M059J (cell line): ENCODE measurements at regions not wholly inside any gene's neighbourhood (a gene's known extent, or its start where the extent isn't known, plus 50 kb on each side); places are given as distances from the start of the nearest gene placed in this dataset.

Experiments used
- DNase-seq: peaks from one replicate; pipeline ENCODE4 v3.0.0-alpha.2; 2012; ENCODE audit warnings: low read depth

GRCh38 chr2:107218208-107218607, 332.2 kb upstream of the ST6GAL2 start:
- DNase-seq = no peak

GRCh38 chr2:107222466-107222865, 336.5 kb upstream of the ST6GAL2 start:
- DNase-seq = no peak

GRCh38 chr2:107235491-107236254, 349.7 kb upstream of the ST6GAL2 start:
- no peak for DNase-seq

GRCh38 chr2:107242811-107243210, 356.8 kb upstream of the ST6GAL2 start:
- no peak for DNase-seq

- DNase-seq = no peak
Measured at GRCh38 chr2:107248932-107249331, 363.0 kb upstream of the ST6GAL2 start.

GRCh38 chr2:107255744-107256143, 369.8 kb upstream of the ST6GAL2 start:
- DNase-seq = no peak

GRCh38 chr2:107258531-107259407, 372.8 kb upstream of the ST6GAL2 start:
- no peak for DNase-seq

- no peak for DNase-seq
Measured at GRCh38 chr2:107259408-107260195, 373.6 kb upstream of the ST6GAL2 start.

- DNase-seq = no peak
Measured at GRCh38 chr2:107263628-107264027, 377.7 kb upstream of the ST6GAL2 start.

- no peak for DNase-seq
Measured at GRCh38 chr2:107264184-107264583, 378.2 kb upstream of the ST6GAL2 start.

- no peak for DNase-seq
Measured at GRCh38 chr2:107266555-107266954, 380.6 kb upstream of the ST6GAL2 start.

- no peak for DNase-seq
Measured at GRCh38 chr2:107267086-107267485, 381.1 kb upstream of the ST6GAL2 start.

- DNase-seq = no peak
Measured at GRCh38 chr2:107276034-107276433, 390.1 kb upstream of the ST6GAL2 start.

- DNase-seq = no peak
Measured at GRCh38 chr2:107278672-107279071, 392.7 kb upstream of the ST6GAL2 start.

GRCh38 chr2:107281637-107282036, 395.7 kb upstream of the ST6GAL2 start:
- no peak for DNase-seq

- DNase-seq = no peak
Measured at GRCh38 chr2:107282135-107282534, 396.2 kb upstream of the ST6GAL2 start.

- DNase-seq = no peak
Measured at GRCh38 chr2:107285621-107286299, 399.8 kb upstream of the ST6GAL2 start.

GRCh38 chr2:107290041-107290440, 404.1 kb upstream of the ST6GAL2 start:
- no peak for DNase-seq

GRCh38 chr2:107303964-107304363, 418.0 kb upstream of the ST6GAL2 start:
- peak; percentile 2 for DNase-seq

- DNase-seq = no peak
Measured at GRCh38 chr2:107305966-107306365, 420.0 kb upstream of the ST6GAL2 start.

GRCh38 chr2:107306881-107307280, 420.9 kb upstream of the ST6GAL2 start:
- no peak for DNase-seq

- no peak for DNase-seq
Measured at GRCh38 chr2:107308835-107309234, 422.9 kb upstream of the ST6GAL2 start.
